Dendritic cell treated with granulocyte-macrophage colony-stimulating factor and Interleukin-4, amounts not matched to agents 40 ng/mL and 50 ng/mL, for 4 days (primary cell): ENCODE measurements at regions not wholly inside any gene's neighbourhood (a gene's known extent, or its start where the extent isn't known, plus 50 kb on each side); places are given as distances from the start of the nearest gene placed in this dataset.

Source experiments
- H3K27ac Mint-ChIP-seq: one replicate; pipeline ENCODE4 v1.8.0; 2022; ENCODE audit warnings: mild to moderate bottlenecking, mixed read lengths
- H3K27me3 Mint-ChIP-seq: one replicate; pipeline ENCODE4 v1.8.0; 2022; ENCODE audit warnings: mild to moderate bottlenecking, mixed read lengths
- H3K36me3 Mint-ChIP-seq: one replicate; pipeline ENCODE4 v1.8.0; 2022; ENCODE audit warnings: low read depth, mixed read lengths
- H3K4me1 Mint-ChIP-seq: one replicate; pipeline ENCODE4 v1.8.0; 2022; ENCODE audit warnings: low read depth, mixed read lengths
- H3K4me3 Mint-ChIP-seq: one replicate; pipeline ENCODE4 v1.8.0; 2022; ENCODE audit warnings: mild to moderate bottlenecking, moderate library complexity, mixed read lengths
- H3K9me3 Mint-ChIP-seq: one replicate; pipeline ENCODE4 v1.8.0; 2022; ENCODE audit warnings: mixed read lengths
- intact Hi-C: fragments of 100-400 bp; cut with micrococcal nuclease; formaldehyde crosslinking; loops from one replicate; pipeline ENCODE4 v1.15.0; 2022

- no peak overlapping the region for H3K4me3 Mint-ChIP-seq
- H3K36me3 Mint-ChIP-seq, result no peaks in the 10 kb centered on the region
- no peak overlapping the region for H3K27ac Mint-ChIP-seq
- no peaks in the 10 kb centered on the region for H3K27me3 Mint-ChIP-seq
- intact Hi-C loops, result no loop called here
- H3K4me1 Mint-ChIP-seq, result no peaks in the 10 kb centered on the region
- peaks cover 6% of the 10 kb centered on the region for H3K9me3 Mint-ChIP-seq
Measured at GRCh38 chr14:39582028-39582654, 149.9 kb upstream of the FBXO33 start.

GRCh38 chr14:39581474-39581873, 149.2 kb upstream of the FBXO33 start:
- Mint-ChIP-seq H3K27me3 (no peaks in the 10 kb centered on the region), H3K4me1 (no peaks in the 10 kb centered on the region), H3K9me3 (peaks cover 6% of the 10 kb centered on the region), H3K27ac (no peak overlapping the region), H3K4me3 (no peak overlapping the region), H3K36me3 (no peaks in the 10 kb centered on the region)
- intact Hi-C loops, result no loop called here

GRCh38 chr14:39580696-39581095, 148.5 kb upstream of the FBXO33 start:
- Mint-ChIP-seq H3K27ac (no peak overlapping the region), H3K4me3 (no peak overlapping the region), H3K4me1 (no peaks in the 10 kb centered on the region), H3K9me3 (peaks cover 14% of the 10 kb centered on the region), H3K36me3 (no peaks in the 10 kb centered on the region), H3K27me3 (no peaks in the 10 kb centered on the region)
- intact Hi-C loops, result no loop called here

GRCh38 chr14:39576736-39577135, 144.5 kb upstream of the FBXO33 start:
- H3K27ac Mint-ChIP-seq, result no peak overlapping the region
- H3K27me3 Mint-ChIP-seq, result no peaks in the 10 kb centered on the region
- H3K4me1 Mint-ChIP-seq, result no peaks in the 10 kb centered on the region
- H3K36me3 Mint-ChIP-seq, result no peaks in the 10 kb centered on the region
- H3K4me3 Mint-ChIP-seq, result no peak overlapping the region
- intact Hi-C loops, result no loop called here
- peaks cover 40% of the 10 kb centered on the region for H3K9me3 Mint-ChIP-seq

GRCh38 chr14:39576258-39576657, 144.0 kb upstream of the FBXO33 start:
- no peaks in the 10 kb centered on the region for H3K27me3 Mint-ChIP-seq
- no peaks in the 10 kb centered on the region for H3K36me3 Mint-ChIP-seq
- no peak overlapping the region for H3K4me3 Mint-ChIP-seq
- no peak overlapping the region for H3K27ac Mint-ChIP-seq
- H3K9me3 Mint-ChIP-seq, result peaks cover 40% of the 10 kb centered on the region
- no peaks in the 10 kb centered on the region for H3K4me1 Mint-ChIP-seq
- intact Hi-C loops, result no loop called here

- Mint-ChIP-seq H3K27me3 (no peaks in the 10 kb centered on the region), H3K9me3 (peaks cover 23% of the 10 kb centered on the region), H3K36me3 (no peaks in the 10 kb centered on the region), H3K27ac (no peak overlapping the region), H3K4me3 (no peak overlapping the region), H3K4me1 (no peaks in the 10 kb centered on the region)
- intact Hi-C loops, result no loop called here
Measured at GRCh38 chr14:39568809-39569538, 136.7 kb upstream of the FBXO33 start.

- Mint-ChIP-seq H3K4me1 (no peaks in the 10 kb centered on the region), H3K27me3 (no peaks in the 10 kb centered on the region), H3K27ac (no peak overlapping the region), H3K9me3 (peaks cover 14% of the 10 kb centered on the region), H3K4me3 (no peak overlapping the region), H3K36me3 (no peaks in the 10 kb centered on the region)
- intact Hi-C loops, result no loop called here
Measured at GRCh38 chr14:39566795-39567194, 134.6 kb upstream of the FBXO33 start.

- Mint-ChIP-seq H3K9me3 (peaks cover 41% of the 10 kb centered on the region), H3K36me3 (no peaks in the 10 kb centered on the region), H3K4me1 (no peaks in the 10 kb centered on the region), H3K4me3 (no peak overlapping the region), H3K27me3 (no peaks in the 10 kb centered on the region), H3K27ac (no peak overlapping the region)
- intact Hi-C loops, result no loop called here
Measured at GRCh38 chr14:39563361-39563760, 131.1 kb upstream of the FBXO33 start.

- Mint-ChIP-seq H3K36me3 (no peaks in the 10 kb centered on the region), H3K9me3 (peaks cover 44% of the 10 kb centered on the region), H3K27me3 (no peaks in the 10 kb centered on the region), H3K27ac (no peak overlapping the region), H3K4me3 (no peak overlapping the region), H3K4me1 (no peaks in the 10 kb centered on the region)
- intact Hi-C loops, result no loop called here
Measured at GRCh38 chr14:39562175-39562574, 129.9 kb upstream of the FBXO33 start.

- Mint-ChIP-seq H3K27me3 (no peaks in the 10 kb centered on the region), H3K9me3 (peaks cover 59% of the 10 kb centered on the region)
Measured at GRCh38 chr14:39558525-39558924, 126.3 kb upstream of the FBXO33 start.

GRCh38 chr14:39555749-39556148, 123.5 kb upstream of the FBXO33 start:
- no peaks in the 10 kb centered on the region for H3K4me1 Mint-ChIP-seq
- intact Hi-C loops, result no loop called here
- H3K27me3 Mint-ChIP-seq, result no peaks in the 10 kb centered on the region
- no peaks in the 10 kb centered on the region for H3K36me3 Mint-ChIP-seq
- no peak overlapping the region for H3K27ac Mint-ChIP-seq
- H3K9me3 Mint-ChIP-seq, result peaks cover 58% of the 10 kb centered on the region
- H3K4me3 Mint-ChIP-seq, result no peak overlapping the region

More at GRCh38 chr14:39558525-39558924, 126.3 kb upstream of the FBXO33 start:
- intact Hi-C loops, result no loop called here
- Mint-ChIP-seq H3K4me3 (no peak overlapping the region), H3K4me1 (no peaks in the 10 kb centered on the region), H3K27ac (no peak overlapping the region), H3K36me3 (no peaks in the 10 kb centered on the region)

- Mint-ChIP-seq H3K36me3 (no peaks in the 10 kb centered on the region), H3K27ac (no peak overlapping the region), H3K4me1 (no peaks in the 10 kb centered on the region), H3K4me3 (no peak overlapping the region), H3K9me3 (peaks cover 53% of the 10 kb centered on the region), H3K27me3 (no peaks in the 10 kb centered on the region)
- intact Hi-C loops, result no loop called here
Measured at GRCh38 chr14:39554576-39554975, 122.3 kb upstream of the FBXO33 start.

- intact Hi-C loops, result no loop called here
- no peak overlapping the region for H3K27ac Mint-ChIP-seq
- peaks cover 25% of the 10 kb centered on the region for H3K9me3 Mint-ChIP-seq
- H3K4me1 Mint-ChIP-seq, result no peaks in the 10 kb centered on the region
- H3K27me3 Mint-ChIP-seq, result no peaks in the 10 kb centered on the region
- no peaks in the 10 kb centered on the region for H3K36me3 Mint-ChIP-seq
- H3K4me3 Mint-ChIP-seq, result no peak overlapping the region
Measured at GRCh38 chr14:39548358-39548757, 116.1 kb upstream of the FBXO33 start.

- Mint-ChIP-seq H3K36me3 (no peaks in the 10 kb centered on the region), H3K9me3 (peaks cover 23% of the 10 kb centered on the region), H3K4me1 (no peaks in the 10 kb centered on the region), H3K27me3 (no peaks in the 10 kb centered on the region), H3K27ac (no peak overlapping the region), H3K4me3 (no peak overlapping the region)
- intact Hi-C loops, result no loop called here
Measured at GRCh38 chr14:39547845-39548244, 115.6 kb upstream of the FBXO33 start.

- Mint-ChIP-seq H3K27ac (no peak overlapping the region), H3K9me3 (peaks cover 36% of the 10 kb centered on the region), H3K4me1 (no peaks in the 10 kb centered on the region), H3K27me3 (no peaks in the 10 kb centered on the region), H3K4me3 (no peak overlapping the region), H3K36me3 (no peaks in the 10 kb centered on the region)
- intact Hi-C loops, result no loop called here
Measured at GRCh38 chr14:39505812-39506211, 73.6 kb upstream of the FBXO33 start.
